ENCODE measurements at regions not wholly inside any gene's neighbourhood (a gene's known extent, or its start where the extent isn't known, plus 50 kb on each side); places are given as distances from the start of the nearest gene placed in this dataset.

GRCh38 chr20:10853731-10854130, 179.9 kb upstream of the JAG1 start:
- no peak for DNase-seq (ENCODE audit: low spot score)
- intact Hi-C loops (cut with DNase I): no loop called here
- no peak for ATAC-seq

- no peak for DNase-seq (ENCODE audit: low spot score)
- intact Hi-C loops (cut with DNase I): no loop called here
- peak; percentile 26 for ATAC-seq
These were observed 181.2 kb upstream of the JAG1 start for GRCh38 chr20:10854976-10855375.

- intact Hi-C loops (cut with DNase I): no loop called here
- DNase-seq (ENCODE audit: low spot score) (no peak), ATAC-seq (no peak)
These were observed 182.0 kb upstream of the JAG1 start for GRCh38 chr20:10855778-10856177.

- intact Hi-C loops (cut with DNase I): no loop called here
- ATAC-seq (peak; percentile 20), DNase-seq (ENCODE audit: low spot score) (no peak)
These were observed 182.6 kb upstream of the JAG1 start for GRCh38 chr20:10856237-10857015.

- ATAC-seq (peak; percentile 90), DNase-seq (ENCODE audit: low spot score) (peak; percentile 63)
- intact Hi-C loops (cut with DNase I): no loop called here
These were observed 183.7 kb upstream of the JAG1 start for GRCh38 chr20:10857352-10858070.

GRCh38 chr20:10861090-10861489, 187.3 kb upstream of the JAG1 start:
- DNase-seq (ENCODE audit: low spot score) (no peak), ATAC-seq (no peak)
- intact Hi-C loops (cut with DNase I): no loop called here

- ATAC-seq: no peak
- intact Hi-C loops (cut with DNase I): no loop called here
These were observed 187.8 kb upstream of the JAG1 start for GRCh38 chr20:10861619-10862018.

GRCh38 chr20:10863337-10864060, 189.7 kb upstream of the JAG1 start:
- ATAC-seq (peak; percentile 59), DNase-seq (ENCODE audit: low spot score) (no peak)
- intact Hi-C loops (cut with DNase I): no loop called here

More at GRCh38 chr20:10861619-10862018, 187.8 kb upstream of the JAG1 start:
- DNase-seq (ENCODE audit: low spot score): no peak

GRCh38 chr20:10864076-10864672, 190.4 kb upstream of the JAG1 start:
- intact Hi-C loops (cut with DNase I): no loop called here
- peak; percentile 82 for ATAC-seq
- DNase-seq (ENCODE audit: low spot score): no peak

- ATAC-seq: no peak
- DNase-seq (ENCODE audit: low spot score): no peak
- intact Hi-C loops (cut with DNase I): no loop called here
These were observed 194.5 kb upstream of the JAG1 start for GRCh38 chr20:10868299-10868698.

- intact Hi-C loops (cut with DNase I): no loop called here
- ATAC-seq (no peak), DNase-seq (ENCODE audit: low spot score) (no peak)
These were observed 199.2 kb upstream of the JAG1 start for GRCh38 chr20:10873026-10873425.

- intact Hi-C loops (cut with DNase I): no loop called here
- ATAC-seq (no peak), DNase-seq (ENCODE audit: low spot score) (no peak)
These were observed 201.9 kb upstream of the JAG1 start for GRCh38 chr20:10875653-10876052.

GRCh38 chr20:10876558-10876957, 202.8 kb upstream of the JAG1 start:
- intact Hi-C loops (cut with DNase I): no loop called here
- ATAC-seq: peak; percentile 93

GRCh38 chr20:10877342-10877741, 203.5 kb upstream of the JAG1 start:
- intact Hi-C loops (cut with DNase I): no loop called here
- ATAC-seq (peak; percentile 91), DNase-seq (ENCODE audit: low spot score) (peak; percentile 83)

More at GRCh38 chr20:10876558-10876957, 202.8 kb upstream of the JAG1 start:
- no peak for DNase-seq (ENCODE audit: low spot score)

GRCh38 chr20:10883166-10883565, 209.4 kb upstream of the JAG1 start:
- intact Hi-C loops (cut with DNase I): no loop called here
- no peak for DNase-seq (ENCODE audit: low spot score)
- ATAC-seq: no peak

- intact Hi-C loops (cut with DNase I): no loop called here
- ATAC-seq (no peak), DNase-seq (ENCODE audit: low spot score) (no peak)
These were observed 219.5 kb upstream of the JAG1 start for GRCh38 chr20:10893321-10893720.

- intact Hi-C loops (cut with DNase I): no loop called here
- no peak for ATAC-seq
- no peak for DNase-seq (ENCODE audit: low spot score)
These were observed 223.5 kb upstream of the JAG1 start for GRCh38 chr20:10897336-10897735.

GRCh38 chr20:10898552-10898951, 224.8 kb upstream of the JAG1 start:
- no peak for DNase-seq (ENCODE audit: low spot score)
- peak; percentile 73 for ATAC-seq
- intact Hi-C loops (cut with DNase I): no loop called here

- DNase-seq (ENCODE audit: low spot score) (no peak), ATAC-seq (peak; percentile 43)
- intact Hi-C loops (cut with DNase I): no loop called here
These were observed 228.4 kb upstream of the JAG1 start for GRCh38 chr20:10902174-10902573.
